HCT116 (cell line): ENCODE measurements at regions not wholly inside any gene's neighbourhood (a gene's known extent, or its start where the extent isn't known, plus 50 kb on each side); places are given as distances from the start of the nearest gene placed in this dataset.

Experiments
- ATAC-seq: fragments of 200-7000 bp; cut with Tn5 transposase; 2 replicates; pipeline ENCODE4 v1.9.1; 2020; ENCODE audit warnings: mild to moderate bottlenecking, moderate library complexity
- BruUV-seq: library from RNA; stranded (reverse); fragments of 400-500 nt; replicated peaks from 2 replicates; lab custom pipeline; 2021; lab: Mats Ljungman, UMichigan
- CTCF ChIA-PET: fragments of 300-600 bp; sonication (Branson Sonifier 250); formaldehyde crosslinking; loops from one replicate; lab custom pipeline; 2021; ENCODE audit warnings: antibody characterized with exemption; lab: Charles Lee
- POLR2A ChIA-PET: fragments of 300-600, 350-600 bp; sonication (Branson Sonifier 250); formaldehyde crosslinking; loops from one replicate; lab custom pipeline; 2021; ENCODE audit warnings: antibody characterized with exemption; lab: Charles Lee
- RAD21 ChIA-PET, 2 experiments: fragments of 300-600 bp; sonication (Branson Sonifier 250); formaldehyde crosslinking; loops; one replicate each; lab custom pipeline; 2023; ENCODE audit warnings: low total read pairs in 2 of 2; ENCODE audit not compliant: uncharacterized antibody in 2 of 2, unreplicated experiment in 2 of 2, low non-redundant PET in 1 of 2; lab: Charles Lee
- DNase-seq: peaks from one replicate; pipeline ENCODE4 v3.0.0-alpha.2; 2010; ENCODE audit warnings: low read depth, low spot score
- H2AFZ ChIP-seq: fragments of 200-600 bp; shearing (Covaris generic), sonication (generic); 2 replicates; pipeline ENCODE4 v1.6.1; 2017; ENCODE audit warnings: low read depth, mixed run types, mixed read lengths, antibody characterized with exemption, low read length; ENCODE audit not compliant: poor library complexity, severe bottlenecking
- H3K27ac ChIP-seq: 2 replicates; pipeline ENCODE4 v1.5.1; 2012; ENCODE audit warnings: low read depth, low read length
- H3K27me3 ChIP-seq: fragments of 200-600 bp; sonication (generic); 2 replicates; pipeline ENCODE4 v1.6.1; 2016; ENCODE audit warnings: mixed run types, low read length, mixed read lengths; ENCODE audit not compliant: insufficient read depth
- H3K36me3 ChIP-seq, 2 experiments: fragments of 200-500 bp in 1 of 2; fragments of 200-600 bp in 1 of 2; sonication (Bioruptor generic) in 1 of 2; sonication (generic) in 1 of 2; 2 replicates each; pipeline versions ENCODE4 v1.5.1 to v1.6.1; 2014 to 2016; ENCODE audit warnings: low read length in 2 of 2, inconsistent platforms in 1 of 2, mixed read lengths in 1 of 2, mixed run types in 1 of 2; ENCODE audit not compliant: insufficient read depth in 2 of 2, control insufficient read depth in 1 of 2
- H3K4me1 ChIP-seq, 2 experiments: fragments of 200-600 bp in 1 of 2; sonication (generic) in 1 of 2; 2 replicates each; pipeline versions ENCODE4 v1.5.1 to v1.6.1; 2012 to 2017; ENCODE audit warnings: low read length in 2 of 2, inconsistent platforms in 1 of 2, mild to moderate bottlenecking in 1 of 2, mixed read lengths in 1 of 2, mixed run types in 1 of 2, moderate library complexity in 1 of 2; ENCODE audit not compliant: insufficient read depth in 2 of 2, control insufficient read depth in 1 of 2
- H3K4me2 ChIP-seq: fragments of 200-600 bp; sonication (generic); 2 replicates; pipeline ENCODE4 v1.6.1; 2017; ENCODE audit warnings: mixed run types, low read length, mixed read lengths
- H3K4me3 ChIP-seq, 2 experiments: fragments of 200-600 bp in 1 of 2; sonication (generic) in 1 of 2; replicated peaks in 1 of 2; 2 replicates each; pipeline ENCODE4 v1.5.1; 2011 to 2016; ENCODE audit warnings: low read length in 2 of 2, control low read depth in 1 of 2, low read depth in 1 of 2, mild to moderate bottlenecking in 1 of 2, mixed read lengths in 1 of 2, mixed run types in 1 of 2
- H3K79me2 ChIP-seq: fragments of 200-600 bp; sonication (generic); 2 replicates; pipeline ENCODE4 v1.6.1; 2017; ENCODE audit warnings: mild to moderate bottlenecking, mixed run types, low read length, moderate library complexity, mixed read lengths; ENCODE audit not compliant: insufficient read depth
- H3K9ac ChIP-seq: fragments of 200-600 bp; sonication (generic); 2 replicates; pipeline ENCODE4 v1.6.1; 2016; ENCODE audit warnings: low read length, mixed read lengths
- H3K9me2 ChIP-seq: fragments of 200-600 bp; sonication (generic), shearing (Covaris generic); 2 replicates; pipeline ENCODE4 v1.6.1; 2017; ENCODE audit warnings: mixed run types, mild to moderate bottlenecking, moderate library complexity; ENCODE audit not compliant: insufficient read depth
- H3K9me3 ChIP-seq, 2 experiments: fragments of 200-500 bp in 1 of 2; fragments of 200-600 bp in 1 of 2; sonication (Bioruptor generic) in 1 of 2; sonication (generic) in 1 of 2; 2 replicates each; pipeline ENCODE4 v1.6.1; 2014 to 2017; ENCODE audit warnings: low read length in 2 of 2, mixed read lengths in 2 of 2, inconsistent platforms in 1 of 2, low read depth in 1 of 2, mild to moderate bottlenecking in 1 of 2, mixed run types in 1 of 2, moderate library complexity in 1 of 2; ENCODE audit not compliant: control insufficient read depth in 1 of 2, insufficient read depth in 1 of 2
- H4K20me1 ChIP-seq: fragments of 200-600 bp; sonication (generic), shearing (Covaris generic); 2 replicates; pipeline ENCODE4 v1.6.1; 2017; ENCODE audit warnings: mixed run types, mild to moderate bottlenecking, moderate library complexity; ENCODE audit not compliant: insufficient read depth
- CBX3 ChIP-seq: IDR thresholded peaks from 2 replicates; pipeline ENCODE4 v1.6.1; 2012; ENCODE audit warnings: low read depth
- CTCF ChIP-seq, 3 experiments: fragments of 200-600 bp in 1 of 3; sonication (generic) in 1 of 3; IDR thresholded peaks in 2 of 3; conservative IDR thresholded peaks in 1 of 3; 2 replicates each; pipeline ENCODE4 v1.5.1; 2012 to 2017; ENCODE audit warnings: low read depth in 2 of 3, low read length in 2 of 3, antibody characterized with exemption in 1 of 3, borderline replicate concordance in 1 of 3, control low read depth in 1 of 3, mild to moderate bottlenecking in 1 of 3, mixed read lengths in 1 of 3, mixed run types in 1 of 3, moderate library complexity in 1 of 3; ENCODE audit not compliant: insufficient read depth in 1 of 3
- EZH2phosphoT487 ChIP-seq: fragments of 200-600 bp; IDR thresholded peaks from 2 replicates; pipeline ENCODE4 v1.6.1; 2018; ENCODE audit warnings: antibody characterized with exemption, borderline replicate concordance
- FOSL1 ChIP-seq: IDR thresholded peaks from 2 replicates; pipeline ENCODE4 v1.6.1; 2012; ENCODE audit warnings: low read depth
- JUND ChIP-seq: IDR thresholded peaks from 2 replicates; pipeline ENCODE4 v1.6.1; 2012
- RAD21 ChIP-seq: IDR thresholded peaks from 2 replicates; pipeline ENCODE4 v1.6.1; 2012; ENCODE audit warnings: low read depth, mild to moderate bottlenecking
- REST ChIP-seq: IDR thresholded peaks from 2 replicates; pipeline ENCODE4 v1.6.1; 2012; ENCODE audit warnings: low read depth
- SRF ChIP-seq: IDR thresholded peaks from 2 replicates; pipeline ENCODE4 v1.6.1; 2012; ENCODE audit warnings: low read depth
- TCF7L2 ChIP-seq: IDR thresholded peaks from 2 replicates; pipeline ENCODE4 v1.7.0; 2011; ENCODE audit warnings: borderline replicate concordance, inconsistent platforms; ENCODE audit not compliant: insufficient read depth, insufficient read length; ENCODE audit errors: extremely low read depth
- YY1 ChIP-seq: IDR thresholded peaks from 2 replicates; pipeline ENCODE4 v1.6.1; 2011; ENCODE audit warnings: low read length, low read depth, moderate library complexity, mild to moderate bottlenecking; ENCODE audit not compliant: insufficient replicate concordance; ENCODE audit errors: extremely low read depth
- ZFX ChIP-seq: fragments of 450-650 bp; IDR thresholded peaks from 2 replicates; pipeline ENCODE4 v1.6.1; 2017
- intact Hi-C: fragments of 100-400 bp; cut with micrococcal nuclease; formaldehyde crosslinking; loops from 2 replicates; pipeline ENCODE4 v1.10.0; 2022

- TF ChIP-seq CTCF (IDR thresholded peaks at IDR 0.05 in 2 of 3, conservative IDR thresholded peaks at IDR 0.05 in 1 of 3; ENCODE audit: borderline replicate concordance in 1 of 3, insufficient read depth in 1 of 3, low read depth in 2 of 3, low read length in 2 of 3) (no peak), TCF7L2 (no peak), FOSL1 (no peak), EZH2phosphoT487 (no peak), SRF (no peak), YY1 (no peak), CBX3 (no peak), RAD21 (no peak), REST (no peak)
Observed at GRCh38 chr1:101121975-101122374, 96.4 kb upstream of the DPH5 start (continued).

- H3K27me3 ChIP-seq = no peaks in the 10 kb centered on the region
- no peak overlapping the region for H3K4me3 ChIP-seq
- ChIA-PET RAD21 (no interaction called here), POLR2A (no interaction called here), CTCF (no interaction called here)
- ATAC-seq = no peak
- H3K9ac ChIP-seq = no peak overlapping the region
- no peaks in the 10 kb centered on the region for H3K9me3 ChIP-seq
- no peak overlapping the region for H3K4me2 ChIP-seq
- H4K20me1 ChIP-seq = no peaks in the 10 kb centered on the region
- H2AFZ ChIP-seq = no peak overlapping the region
- TF ChIP-seq ZFX = no peak
- no peak for TF ChIP-seq JUND
- no peak for TF ChIP-seq RAD21
- no peak overlapping the region for H3K27ac ChIP-seq
- DNase-seq = no peak
- H3K79me2 ChIP-seq = no peaks in the 10 kb centered on the region
- H3K36me3 ChIP-seq = no peaks in the 10 kb centered on the region
- intact Hi-C loops = no loop called here
- BruUV-seq = no TSS peak
- H3K4me1 ChIP-seq = no peaks in the 10 kb centered on the region
- no peaks in the 10 kb centered on the region for H3K9me2 ChIP-seq
Observed at GRCh38 chr1:101121504-101121903, 95.9 kb upstream of the DPH5 start.
